Activated B cell treated with CpG ODN at 0.5 μM for 24 hours (primary cell): ENCODE measurements at regions not wholly inside any gene's neighbourhood (a gene's known extent, or its start where the extent isn't known, plus 50 kb on each side); places are given as distances from the start of the nearest gene placed in this dataset.

Source experiments
- ATAC-seq: fragments of 200-7000 bp; cut with Tn5 transposase; one replicate; pipeline ENCODE4 v1.10.0; 2021; ENCODE audit warnings: low read depth, mild to moderate bottlenecking, moderate library complexity
- CTCF ChIA-PET: fragments of 350-600 bp; sonication (Branson Sonifier 250); formaldehyde crosslinking; loops from one replicate; lab custom pipeline; 2021; ENCODE audit warnings: antibody characterized with exemption; lab: Charles Lee
- POLR2A ChIA-PET: fragments of 350-600 bp; sonication (Branson Sonifier 250); formaldehyde crosslinking; loops from one replicate; lab custom pipeline; 2021; ENCODE audit warnings: antibody characterized with exemption; lab: Charles Lee
- DNase-seq: peaks from one replicate; pipeline ENCODE4 v3.0.0; 2022
- H3K27ac Mint-ChIP-seq: one replicate; pipeline ENCODE4 v1.8.0; 2020; ENCODE audit warnings: mixed read lengths
- H3K27me3 Mint-ChIP-seq: one replicate; pipeline ENCODE4 v1.8.0; 2021; ENCODE audit warnings: mixed read lengths
- H3K36me3 Mint-ChIP-seq: one replicate; pipeline ENCODE4 v1.8.0; 2021; ENCODE audit warnings: low read depth, mixed read lengths
- H3K4me1 Mint-ChIP-seq: one replicate; pipeline ENCODE4 v1.8.0; 2021; ENCODE audit warnings: mixed read lengths
- H3K4me3 Mint-ChIP-seq: one replicate; pipeline ENCODE4 v1.8.0; 2020; ENCODE audit warnings: mild to moderate bottlenecking, mixed read lengths
- H3K9me3 Mint-ChIP-seq: one replicate; pipeline ENCODE4 v1.8.0; 2020; ENCODE audit warnings: mixed read lengths
- intact Hi-C: fragments of 100-400 bp; cut with micrococcal nuclease; formaldehyde crosslinking; loops from one replicate; pipeline ENCODE4 v1.15.1; 2024
- TF ChIP-seq, protein P1 (sequence below): fragments of 200-600 bp; IDR thresholded peaks from one replicate; pipeline ENCODE4 v1.8.0; 2022; ENCODE audit warnings: antibody characterized with exemption, mild to moderate bottlenecking

DNA sequence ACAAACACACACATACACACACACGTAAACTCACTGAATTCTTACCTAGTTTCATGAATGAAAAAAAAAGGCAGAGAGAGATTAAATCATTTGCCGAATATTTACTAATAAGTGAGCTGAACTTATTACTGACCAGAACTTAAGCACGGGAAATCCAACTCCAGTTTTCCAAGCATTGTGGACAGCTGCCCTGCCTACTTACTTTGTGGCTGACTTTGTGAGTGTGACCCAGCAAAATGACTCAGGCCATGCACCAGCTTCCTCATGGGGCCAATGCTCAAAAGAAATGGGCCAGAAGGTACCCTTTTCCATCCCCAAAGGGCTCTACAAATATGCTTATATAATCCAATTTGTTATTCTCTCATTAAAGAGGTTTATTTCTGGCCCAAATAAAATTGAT lies 87.4 kb upstream of the RHOBTB1 start:
- H3K4me3 Mint-ChIP-seq, result no peak overlapping the region
- no peaks in the 10 kb centered on the region for H3K4me1 Mint-ChIP-seq
- ATAC-seq, result no peak
- no peak for DNase-seq
- H3K36me3 Mint-ChIP-seq, result no peaks in the 10 kb centered on the region
- CTCF ChIA-PET, result interaction anchor here (0.5 kb wide), 1 partner anchor 718 kb away, joined by 3 read pairs; no protein-coding TSS in a partner anchor
- peaks cover 13% of the 10 kb centered on the region for H3K27me3 Mint-ChIP-seq
- no peak overlapping the region for H3K27ac Mint-ChIP-seq
- intact Hi-C loops, result no loop called here
- no peaks in the 10 kb centered on the region for H3K9me3 Mint-ChIP-seq
- TF ChIP-seq, protein P1, sequence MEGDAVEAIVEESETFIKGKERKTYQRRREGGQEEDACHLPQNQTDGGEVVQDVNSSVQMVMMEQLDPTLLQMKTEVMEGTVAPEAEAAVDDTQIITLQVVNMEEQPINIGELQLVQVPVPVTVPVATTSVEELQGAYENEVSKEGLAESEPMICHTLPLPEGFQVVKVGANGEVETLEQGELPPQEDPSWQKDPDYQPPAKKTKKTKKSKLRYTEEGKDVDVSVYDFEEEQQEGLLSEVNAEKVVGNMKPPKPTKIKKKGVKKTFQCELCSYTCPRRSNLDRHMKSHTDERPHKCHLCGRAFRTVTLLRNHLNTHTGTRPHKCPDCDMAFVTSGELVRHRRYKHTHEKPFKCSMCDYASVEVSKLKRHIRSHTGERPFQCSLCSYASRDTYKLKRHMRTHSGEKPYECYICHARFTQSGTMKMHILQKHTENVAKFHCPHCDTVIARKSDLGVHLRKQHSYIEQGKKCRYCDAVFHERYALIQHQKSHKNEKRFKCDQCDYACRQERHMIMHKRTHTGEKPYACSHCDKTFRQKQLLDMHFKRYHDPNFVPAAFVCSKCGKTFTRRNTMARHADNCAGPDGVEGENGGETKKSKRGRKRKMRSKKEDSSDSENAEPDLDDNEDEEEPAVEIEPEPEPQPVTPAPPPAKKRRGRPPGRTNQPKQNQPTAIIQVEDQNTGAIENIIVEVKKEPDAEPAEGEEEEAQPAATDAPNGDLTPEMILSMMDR, result no peak
- POLR2A ChIA-PET, result no interaction called here

DNA sequence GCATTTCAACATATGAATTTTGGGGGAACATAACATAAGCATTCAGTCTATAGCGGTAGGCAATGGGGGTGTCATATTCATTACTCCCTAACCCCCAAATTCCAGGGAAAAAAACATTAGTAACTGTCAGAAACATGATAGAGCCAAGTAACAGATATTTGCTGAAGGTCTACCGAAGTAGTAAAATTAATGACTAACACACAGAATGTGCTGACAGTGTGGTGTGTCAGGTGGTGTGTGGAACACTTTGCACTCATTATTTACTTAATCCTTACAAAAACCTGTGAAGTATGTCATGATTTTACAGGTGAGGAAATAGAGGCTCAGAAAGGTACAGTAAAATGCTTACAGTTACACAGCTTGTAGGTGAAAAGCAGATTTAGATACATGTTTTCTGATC lies 85.4 kb upstream of the RHOBTB1 start:
- TF ChIP-seq, protein P1, result no peak
- ChIA-PET CTCF (no interaction called here), POLR2A (no interaction called here)
- Mint-ChIP-seq H3K36me3 (no peaks in the 10 kb centered on the region), H3K27ac (no peak overlapping the region), H3K4me1 (no peaks in the 10 kb centered on the region), H3K9me3 (no peaks in the 10 kb centered on the region), H3K27me3 (peaks cover 14% of the 10 kb centered on the region), H3K4me3 (no peak overlapping the region)
- DNase-seq (no peak), ATAC-seq (no peak)
- intact Hi-C loops, result loop anchor here (5.0 kb wide), 1 partner anchor 113 kb away; no protein-coding TSS in a partner anchor

DNA sequence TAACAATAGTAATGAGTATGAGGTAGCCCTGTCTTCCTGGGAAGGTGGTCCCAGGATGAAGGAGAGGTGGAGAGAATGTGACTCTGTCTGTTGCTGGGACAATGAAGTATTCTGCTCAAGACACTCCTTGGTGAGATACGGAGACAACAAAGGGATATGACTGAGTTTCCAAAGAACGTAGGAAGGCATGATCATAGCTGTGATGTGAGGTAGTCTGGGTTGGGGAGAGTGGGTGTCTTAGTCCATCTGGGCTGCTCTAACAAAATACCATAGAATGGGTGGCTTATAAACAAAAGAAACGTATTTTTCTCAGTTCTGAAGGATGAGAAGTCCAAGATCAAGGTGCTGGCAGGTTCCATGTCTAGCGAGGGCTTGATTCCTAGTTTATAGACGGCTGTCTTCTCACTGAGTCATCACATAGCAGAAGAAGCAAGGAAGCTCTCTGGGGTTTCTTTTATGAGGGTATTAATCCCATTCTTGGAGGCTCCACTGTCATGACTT lies 84.9 kb upstream of the RHOBTB1 start:
- H3K36me3 Mint-ChIP-seq, result no peaks in the 10 kb centered on the region
- H3K9me3 Mint-ChIP-seq, result no peaks in the 10 kb centered on the region
- intact Hi-C loops, result loop anchor here (5.0 kb wide), 1 partner anchor 113 kb away; no protein-coding TSS in a partner anchor
- H3K4me1 Mint-ChIP-seq, result no peaks in the 10 kb centered on the region
- H3K4me3 Mint-ChIP-seq, result no peak overlapping the region
- TF ChIP-seq, protein P1, result no peak
- DNase-seq, result no peak
- H3K27ac Mint-ChIP-seq, result no peak overlapping the region
- POLR2A ChIA-PET, result no interaction called here
- peaks cover 14% of the 10 kb centered on the region for H3K27me3 Mint-ChIP-seq
- no peak for ATAC-seq
- CTCF ChIA-PET, result no interaction called here

DNA sequence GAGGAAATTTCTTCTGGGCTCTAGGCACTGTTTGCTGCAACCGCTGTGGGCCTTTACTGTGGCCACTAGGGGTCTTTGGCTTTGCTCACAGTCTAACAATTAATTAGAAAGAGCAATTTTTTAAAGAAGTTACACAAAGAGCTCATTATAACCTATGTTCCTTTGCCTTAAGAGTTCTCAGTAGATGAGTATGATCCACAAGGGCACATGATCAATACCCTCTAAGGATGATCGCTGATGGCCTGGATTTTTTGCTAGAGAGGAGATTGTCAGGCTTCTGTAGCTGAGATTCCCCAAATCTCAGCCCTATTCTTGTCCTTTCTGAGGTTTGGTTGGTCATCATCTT lies 80.8 kb upstream of the RHOBTB1 start:
- intact Hi-C loops, result loop anchor here (1.0 to 5.0 kb wide), 2 partner anchors 117 to 259 kb away; no protein-coding TSS in a partner anchor
- peak; percentile 45 for ATAC-seq
- ChIA-PET CTCF (interaction anchor here (0.8 to 1.7 kb wide), 5 partner anchors 10 to 259 kb away, joined by 4 to 7 read pairs (median 5); no protein-coding TSS in a partner anchor), POLR2A (no interaction called here)
- no peak for DNase-seq
- peaks cover 22% of the 10 kb centered on the region for H3K27me3 Mint-ChIP-seq
- no peaks in the 10 kb centered on the region for H3K4me1 Mint-ChIP-seq
- no peaks in the 10 kb centered on the region for H3K36me3 Mint-ChIP-seq
- no peak overlapping the region for H3K4me3 Mint-ChIP-seq
- no peaks in the 10 kb centered on the region for H3K9me3 Mint-ChIP-seq
- H3K27ac Mint-ChIP-seq, result no peak overlapping the region
- TF ChIP-seq, protein P1, result no peak

DNA sequence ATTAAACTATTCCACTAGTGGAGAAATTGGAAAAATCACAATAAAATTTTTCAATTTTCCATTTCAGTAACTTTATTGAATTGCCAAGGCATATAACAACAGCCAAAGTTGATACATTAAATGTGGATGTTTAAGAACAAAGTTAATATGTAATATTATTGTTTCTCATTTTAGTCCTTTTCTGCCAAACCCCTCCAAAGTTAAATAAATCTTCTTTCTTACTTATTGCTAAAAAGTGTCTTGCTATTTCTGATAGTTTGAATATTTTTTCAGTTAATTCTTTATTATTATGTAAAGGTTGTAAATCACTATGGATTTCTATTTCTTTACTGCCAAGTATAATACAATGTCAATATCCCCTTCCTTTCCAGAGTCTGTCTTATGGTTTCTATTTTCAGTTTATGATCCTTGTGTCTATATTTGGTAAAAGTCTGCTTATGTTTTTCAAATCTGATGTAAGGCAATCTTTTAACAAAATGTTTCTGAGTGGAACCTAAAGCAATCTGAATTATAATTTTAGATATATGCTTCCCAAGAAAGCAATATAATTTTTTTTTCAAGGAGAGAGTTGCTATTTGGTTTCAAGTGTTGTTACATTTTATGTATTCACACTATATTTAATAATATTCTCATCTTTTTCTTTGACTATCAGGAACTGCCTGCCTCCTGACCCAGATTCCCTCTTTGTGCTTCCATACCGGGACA lies 80.3 kb upstream of the RHOBTB1 start:
- TF ChIP-seq, protein P1, result no peak
- Mint-ChIP-seq H3K4me1 (no peaks in the 10 kb centered on the region), H3K27ac (no peak overlapping the region), H3K9me3 (no peaks in the 10 kb centered on the region), H3K4me3 (no peak overlapping the region), H3K36me3 (no peaks in the 10 kb centered on the region), H3K27me3 (peaks cover 25% of the 10 kb centered on the region)
- POLR2A ChIA-PET, result no interaction called here
- no peak for DNase-seq
- intact Hi-C loops, result loop anchor here (1.0 kb wide), 1 partner anchor 260 kb away; no protein-coding TSS in a partner anchor
- ATAC-seq, result no peak
- CTCF ChIA-PET, result interaction anchor here (0.8 to 1.7 kb wide), 5 partner anchors 10 to 260 kb away, joined by 4 to 7 read pairs (median 5); no protein-coding TSS in a partner anchor
